Natural killer cell (primary cell): ENCODE measurements at regions not wholly inside any gene's neighbourhood (a gene's known extent, or its start where the extent isn't known, plus 50 kb on each side); places are given as distances from the start of the nearest gene placed in this dataset.
"Not testable (repeated sequence)": the region's sequence is repeated elsewhere in the genome, so short reads cannot be mapped to it uniquely, and the experiment has no call there.

ENCODE experiments used
- ATAC-seq, 3 donors: fragments of 150-1000 bp in 2 of 3; fragments of 200-7000 bp in 1 of 3; cut with Tn5 transposase; 1 replicate in 1 of 3; 2 replicates in 2 of 3; pipeline ENCODE4 v1.10.0; 2021; ENCODE audit warnings: mild to moderate bottlenecking in 2 of 3, moderate library complexity in 2 of 3
- DNase-seq, 2 donors: peaks; one replicate each; pipeline versions ENCODE4 v3.0.0 to v3.0.0-alpha.2; 2013 to 2021; ENCODE audit warnings: mixed read lengths in 1 of 2
- H3K27ac ChIP-seq: one replicate; pipeline ENCODE4 v1.5.1; 2013; ENCODE audit warnings: mild to moderate bottlenecking, low read length
- H3K27me3 ChIP-seq: one replicate; pipeline ENCODE4 v1.6.1; 2013; ENCODE audit warnings: low read length; ENCODE audit not compliant: control insufficient read depth, insufficient read depth
- H3K36me3 ChIP-seq: one replicate; pipeline ENCODE4 v1.6.1; 2013; ENCODE audit warnings: low read length; ENCODE audit not compliant: control insufficient read depth, insufficient read depth
- H3K4me1 ChIP-seq: one replicate; pipeline ENCODE4 v1.6.1; 2013; ENCODE audit warnings: low read length; ENCODE audit not compliant: control insufficient read depth, insufficient read depth
- H3K4me3 ChIP-seq: one replicate; pipeline ENCODE4 v1.5.1; 2013; ENCODE audit warnings: low read length
- H3K9me3 ChIP-seq: one replicate; pipeline ENCODE4 v1.6.1; 2013; ENCODE audit warnings: low read length; ENCODE audit not compliant: control insufficient read depth, insufficient read depth
- H3K27ac Mint-ChIP-seq, 2 donors: one replicate each; pipeline ENCODE4 v1.8.0; 2022; ENCODE audit warnings: mild to moderate bottlenecking in 2 of 2, mixed read lengths in 2 of 2, moderate library complexity in 1 of 2
- H3K27me3 Mint-ChIP-seq, 2 donors: one replicate each; pipeline ENCODE4 v1.8.0; 2022; ENCODE audit warnings: low read depth in 2 of 2, mixed read lengths in 2 of 2
- H3K36me3 Mint-ChIP-seq: one replicate; pipeline ENCODE4 v1.8.0; 2022; ENCODE audit warnings: mixed read lengths
- H3K4me1 Mint-ChIP-seq, 2 donors: one replicate each; pipeline ENCODE4 v1.8.0; 2022; ENCODE audit warnings: mixed read lengths in 2 of 2
- H3K4me3 Mint-ChIP-seq: one replicate; pipeline ENCODE4 v1.8.0; 2022; ENCODE audit warnings: mild to moderate bottlenecking, moderate library complexity, mixed read lengths
- H3K9me3 Mint-ChIP-seq, 2 donors: one replicate each; pipeline ENCODE4 v1.8.0; 2022; ENCODE audit warnings: mixed read lengths in 2 of 2
- CTCF ChIP-seq: fragments of 200-600 bp; IDR thresholded peaks from one replicate; pipeline ENCODE4 v1.8.0; 2022; ENCODE audit warnings: antibody characterized with exemption
- WGBS: methylation state at CpG from one replicate; pipeline ENCODE4 v1.1.7; 2013; ENCODE audit warnings: missing lambda C conversion rate; ENCODE audit not compliant: insufficient coverage; 5-methylcytosine and 5-hydroxymethylcytosine counted together
- intact Hi-C: fragments of 100-400 bp; cut with micrococcal nuclease; formaldehyde crosslinking; loops from one replicate; pipeline ENCODE4 v1.14.2; 2022

DNA sequence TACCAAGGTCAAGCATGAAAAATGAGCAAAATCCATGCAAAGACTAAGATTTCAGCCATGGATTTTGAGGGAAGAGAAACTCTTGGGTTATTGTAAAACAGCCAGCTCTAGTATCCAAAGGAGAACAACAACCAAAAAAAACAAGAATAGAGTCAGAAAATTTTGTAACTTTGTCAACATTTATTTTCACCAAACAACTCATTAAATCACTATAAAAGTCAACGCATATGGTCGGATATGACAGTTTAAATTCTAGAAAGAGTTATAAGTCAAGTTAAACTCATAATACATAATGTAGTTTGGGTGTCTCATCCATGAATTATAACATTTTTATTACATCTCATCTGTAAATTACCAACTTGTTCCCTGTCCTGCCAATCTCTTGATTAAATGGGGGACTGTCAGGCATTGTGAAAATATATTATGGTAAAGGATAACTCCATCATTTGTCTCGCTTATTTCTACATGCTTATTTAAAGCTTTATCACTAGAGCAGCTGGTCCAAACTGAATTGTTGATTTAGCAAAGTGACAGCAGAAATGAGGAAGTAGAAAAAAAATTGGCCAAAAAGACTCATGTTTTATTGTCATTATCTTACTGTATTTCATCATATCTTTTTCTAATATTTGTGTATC, 224.8 kb upstream of the NOCT start:
- no peaks in the 10 kb centered on the region for H3K27me3 Mint-ChIP-seq
- H3K9me3 Mint-ChIP-seq = peaks cover 5 to 7% of the 10 kb centered on the region in 2 donors
- Histone ChIP-seq H3K4me3 (no peak overlapping the region), H3K27ac (no peak overlapping the region), H3K4me1 (no peaks in the 10 kb centered on the region), H3K9me3 (peaks cover 3% of the 10 kb centered on the region), H3K27me3 (no peaks in the 10 kb centered on the region), H3K36me3 (no peaks in the 10 kb centered on the region)
- H3K4me1 Mint-ChIP-seq = no peaks in the 10 kb centered on the region
- no peak for DNase-seq
- no peak for ATAC-seq
- no peak for TF ChIP-seq CTCF
- no peak overlapping the region for H3K4me3 Mint-ChIP-seq
- no peaks in the 10 kb centered on the region for H3K36me3 Mint-ChIP-seq
- no CpG with 5 or more reads among the region's 3 CpGs for WGBS
- H3K27ac Mint-ChIP-seq = no peak overlapping the region
- intact Hi-C loops = no loop called here

- no peaks in the 10 kb centered on the region for H3K27me3 ChIP-seq
- DNase-seq (no peak), ATAC-seq (no peak)
- Mint-ChIP-seq H3K4me1 (no peaks in the 10 kb centered on the region), H3K27me3 (no peaks in the 10 kb centered on the region), H3K9me3 (peaks cover 5 to 7% of the 10 kb centered on the region in 2 donors), H3K4me3 (no peak overlapping the region), H3K27ac (no peak overlapping the region), H3K36me3 (no peaks in the 10 kb centered on the region)
- no peak overlapping the region for H3K27ac ChIP-seq
- peaks cover 3% of the 10 kb centered on the region for H3K9me3 ChIP-seq
- intact Hi-C loops = no loop called here
- H3K4me3 ChIP-seq = no peak overlapping the region
- H3K4me1 ChIP-seq = no peaks in the 10 kb centered on the region
- no peak for TF ChIP-seq CTCF
- no peaks in the 10 kb centered on the region for H3K36me3 ChIP-seq
- WGBS = 74% methylated on average over 3 of the region's 5 CpGs
Observed at GRCh38 chr4:138789796-138790195, 225.8 kb upstream of the NOCT start.

GRCh38 chr4:138788857-138789256, 226.7 kb upstream of the NOCT start:
- Histone ChIP-seq H3K36me3 (no peaks in the 10 kb centered on the region), H3K4me1 (no peaks in the 10 kb centered on the region), H3K9me3 (peaks cover 3% of the 10 kb centered on the region), H3K27ac (no peak overlapping the region), H3K4me3 (no peak overlapping the region), H3K27me3 (no peaks in the 10 kb centered on the region)
- Mint-ChIP-seq H3K4me3 (no peak overlapping the region), H3K27me3 (no peaks in the 10 kb centered on the region), H3K27ac (no peak overlapping the region), H3K36me3 (no peaks in the 10 kb centered on the region), H3K9me3 (peaks cover 5 to 9% of the 10 kb centered on the region in 2 donors), H3K4me1 (no peaks in the 10 kb centered on the region)
- no peak for TF ChIP-seq CTCF
- ATAC-seq (no peak), DNase-seq (no peak)
- 75% methylated on average over 5 of the region's 5 CpGs for WGBS
- intact Hi-C loops = no loop called here

DNA sequence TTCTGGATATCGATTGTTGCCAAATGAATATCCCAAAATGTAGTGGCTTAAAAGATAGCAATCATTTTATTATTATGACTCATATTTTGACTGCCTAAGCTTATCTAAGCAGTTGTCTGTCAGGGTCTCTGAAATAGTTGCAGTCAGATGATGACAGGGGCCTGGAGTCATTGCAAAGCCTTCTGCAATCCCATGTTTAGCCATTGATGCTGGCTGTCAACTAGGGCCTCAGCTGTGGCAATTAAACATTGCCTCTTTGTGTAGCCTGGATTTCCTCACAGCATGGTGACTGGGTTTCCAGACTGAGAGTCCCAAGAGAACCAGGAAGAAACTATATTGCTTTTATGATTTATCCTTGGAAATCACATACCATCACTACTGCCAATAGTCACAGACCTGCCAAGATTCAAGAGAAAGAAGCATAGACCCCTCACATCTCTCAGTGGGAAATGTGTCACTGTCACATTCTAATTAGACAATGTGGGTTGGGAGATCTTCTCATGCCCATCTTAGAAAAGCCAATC, 227.3 kb upstream of the NOCT start:
- no peaks in the 10 kb centered on the region for H3K4me1 ChIP-seq
- Mint-ChIP-seq H3K4me3 (no peak overlapping the region), H3K36me3 (no peaks in the 10 kb centered on the region), H3K4me1 (no peaks in the 10 kb centered on the region), H3K9me3 (peaks cover 4 to 8% of the 10 kb centered on the region in 2 donors), H3K27ac (no peak overlapping the region), H3K27me3 (no peaks in the 10 kb centered on the region)
- DNase-seq (no peak), ATAC-seq (no peak)
- 100% methylated on average over 1 of the region's 1 CpG for WGBS
- H3K9me3 ChIP-seq = peaks cover 3% of the 10 kb centered on the region
- intact Hi-C loops = no loop called here
- no peaks in the 10 kb centered on the region for H3K36me3 ChIP-seq
- H3K4me3 ChIP-seq = no peak overlapping the region
- H3K27me3 ChIP-seq = no peaks in the 10 kb centered on the region
- H3K27ac ChIP-seq = no peak overlapping the region
- no peak for TF ChIP-seq CTCF

- H3K4me3 Mint-ChIP-seq = not testable (repeated sequence)
- no CpG with 5 or more reads among the region's 2 CpGs for WGBS
Observed at GRCh38 chr4:138779761-138780160, 235.8 kb upstream of the NOCT start.

More at GRCh38 chr4:138779761-138780160, 235.8 kb upstream of the NOCT start:
- ATAC-seq, H3K9me3 ChIP-seq, DNase-seq, H3K27me3 Mint-ChIP-seq, intact Hi-C loops, H3K27me3 ChIP-seq, H3K4me3 ChIP-seq, H3K36me3 Mint-ChIP-seq, H3K27ac ChIP-seq, H3K9me3 Mint-ChIP-seq, H3K4me1 ChIP-seq, H3K27ac Mint-ChIP-seq, H3K4me1 Mint-ChIP-seq, H3K36me3 ChIP-seq: not testable (repeated sequence)
